ENCODE measurements at regions not wholly inside any gene's neighbourhood (a gene's known extent, or its start where the extent isn't known, plus 50 kb on each side); places are given as distances from the start of the nearest gene placed in this dataset.

GRCh38 chr9:73259086-73259696 is 107.5 kb downstream of the ANXA1 start:
- TF ChIP-seq CTCF (IDR thresholded peaks at IDR 0.05 in 4 of 5, conservative IDR thresholded peaks at IDR 0.05 in 1 of 5): no peak
- TF ChIP-seq POLR2A (IDR thresholded peaks at IDR 0.05): no peak

Data from gastrocnemius medialis (tissue), 4 donors.